Ishikawa (cell line): ENCODE measurements at regions not wholly inside any gene's neighbourhood (a gene's known extent, or its start where the extent isn't known, plus 50 kb on each side); places are given as distances from the start of the nearest gene placed in this dataset.

Experiments used
- CEBPB ChIP-seq: IDR thresholded peaks from 2 replicates; pipeline ENCODE4 v1.6.1; 2012
- CREB1 ChIP-seq: IDR thresholded peaks from 2 replicates; pipeline ENCODE4 v1.6.1; 2012; ENCODE audit warnings: low read depth
- EGR1 ChIP-seq: IDR thresholded peaks from 2 replicates; pipeline ENCODE4 v1.6.1; 2012
- EP300 ChIP-seq: IDR thresholded peaks from 2 replicates; pipeline ENCODE4 v1.6.1; 2012; ENCODE audit warnings: borderline replicate concordance
- FOXM1 ChIP-seq: IDR thresholded peaks from 2 replicates; pipeline ENCODE4 v1.6.1; 2012; ENCODE audit warnings: low read depth, borderline replicate concordance
- NFIC ChIP-seq: IDR thresholded peaks from 2 replicates; pipeline ENCODE4 v1.6.1; 2012
- RAD21 ChIP-seq: IDR thresholded peaks from 2 replicates; pipeline ENCODE4 v1.6.1; 2012; ENCODE audit warnings: low read depth
- TAF1 ChIP-seq: IDR thresholded peaks from 2 replicates; pipeline ENCODE4 v1.6.1; 2012; ENCODE audit warnings: low read depth, mild to moderate bottlenecking
- TCF12 ChIP-seq: IDR thresholded peaks from 2 replicates; pipeline ENCODE4 v1.6.1; 2012; ENCODE audit warnings: low read depth
- TEAD4 ChIP-seq: IDR thresholded peaks from 2 replicates; pipeline ENCODE4 v1.6.1; 2012
- YY1 ChIP-seq: IDR thresholded peaks from 2 replicates; pipeline ENCODE4 v1.6.1; 2012; ENCODE audit warnings: low read depth
- ZBTB7A ChIP-seq: IDR thresholded peaks from 2 replicates; pipeline ENCODE4 v1.6.1; 2012; ENCODE audit warnings: low read depth
- TF ChIP-seq, protein P1 (sequence below): IDR thresholded peaks from 2 replicates; pipeline ENCODE4 v1.6.1; 2012
- TF ChIP-seq, protein P2 (sequence below): IDR thresholded peaks from 2 replicates; pipeline ENCODE4 v1.6.1; 2012; ENCODE audit warnings: low read depth, mild to moderate bottlenecking
- TF ChIP-seq, protein P3 (sequence below): IDR thresholded peaks from 2 replicates; pipeline ENCODE4 v1.6.1; 2012

DNA sequence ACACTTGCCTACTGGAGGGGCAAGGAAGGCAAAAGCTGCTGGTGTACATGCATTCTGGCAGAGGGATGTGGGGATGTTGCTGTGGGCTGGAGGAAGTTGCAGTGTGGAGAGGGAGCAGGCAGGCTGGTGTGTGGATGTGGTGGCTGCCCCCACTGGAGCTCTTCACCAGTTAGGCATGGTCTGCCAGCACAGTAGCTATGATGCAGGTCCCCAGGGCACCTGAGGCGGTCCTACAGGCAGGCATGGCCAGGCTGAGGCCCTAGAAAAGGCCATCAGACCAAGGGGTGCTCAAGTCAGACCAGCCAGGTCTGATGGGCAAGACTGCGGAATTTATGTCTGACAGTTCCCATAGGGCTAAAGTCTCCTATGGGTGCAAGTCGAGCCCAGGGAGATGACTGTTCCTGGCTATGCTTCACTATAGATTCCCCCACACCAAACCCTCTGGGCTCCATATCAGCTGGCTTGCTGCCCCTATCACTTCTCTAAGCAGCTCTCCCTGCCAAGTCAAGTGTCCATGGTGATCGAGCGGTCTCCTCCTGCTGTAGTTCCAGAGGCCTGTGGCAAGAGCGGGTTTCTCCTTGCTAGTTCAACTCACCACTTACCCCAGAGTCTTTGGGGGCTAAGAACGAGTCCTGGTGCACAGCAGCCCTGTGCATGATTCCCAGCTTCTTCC is 473.1 kb downstream of the TDRD3 start:
- TF ChIP-seq RAD21: no peak
- no peak for TF ChIP-seq TEAD4

DNA sequence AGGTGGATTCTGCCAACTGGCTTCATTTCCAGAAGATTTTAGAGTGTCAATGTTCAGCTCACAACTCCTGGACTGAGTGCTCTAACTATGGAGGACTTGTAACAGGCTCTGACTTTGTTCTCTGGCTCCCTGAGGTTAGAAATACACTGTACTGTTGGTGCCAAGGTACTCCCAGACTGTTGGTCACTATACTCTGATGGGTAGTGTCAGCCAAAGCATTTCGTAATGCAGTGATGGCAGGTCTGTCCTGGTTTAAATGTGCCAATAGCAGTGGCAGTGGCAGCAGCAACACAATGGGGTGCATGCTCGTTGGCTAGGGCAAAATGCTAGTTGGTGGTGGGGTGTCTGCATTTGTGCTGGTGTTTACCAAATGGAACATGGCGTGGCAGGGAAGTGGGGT is 472.2 kb downstream of the TDRD3 start:
- TF ChIP-seq FOXM1 (no peak), RAD21 (no peak), TAF1 (no peak), ZBTB7A (no peak), CEBPB (no peak), EP300 (no peak), TEAD4 (no peak), EGR1 (no peak), YY1 (no peak), NFIC (no peak), CREB1 (no peak), TCF12 (no peak)
- TF ChIP-seq, protein P1, sequence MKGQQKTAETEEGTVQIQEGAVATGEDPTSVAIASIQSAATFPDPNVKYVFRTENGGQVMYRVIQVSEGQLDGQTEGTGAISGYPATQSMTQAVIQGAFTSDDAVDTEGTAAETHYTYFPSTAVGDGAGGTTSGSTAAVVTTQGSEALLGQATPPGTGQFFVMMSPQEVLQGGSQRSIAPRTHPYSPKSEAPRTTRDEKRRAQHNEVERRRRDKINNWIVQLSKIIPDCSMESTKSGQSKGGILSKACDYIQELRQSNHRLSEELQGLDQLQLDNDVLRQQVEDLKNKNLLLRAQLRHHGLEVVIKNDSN: no peak
- TF ChIP-seq, protein P2, sequence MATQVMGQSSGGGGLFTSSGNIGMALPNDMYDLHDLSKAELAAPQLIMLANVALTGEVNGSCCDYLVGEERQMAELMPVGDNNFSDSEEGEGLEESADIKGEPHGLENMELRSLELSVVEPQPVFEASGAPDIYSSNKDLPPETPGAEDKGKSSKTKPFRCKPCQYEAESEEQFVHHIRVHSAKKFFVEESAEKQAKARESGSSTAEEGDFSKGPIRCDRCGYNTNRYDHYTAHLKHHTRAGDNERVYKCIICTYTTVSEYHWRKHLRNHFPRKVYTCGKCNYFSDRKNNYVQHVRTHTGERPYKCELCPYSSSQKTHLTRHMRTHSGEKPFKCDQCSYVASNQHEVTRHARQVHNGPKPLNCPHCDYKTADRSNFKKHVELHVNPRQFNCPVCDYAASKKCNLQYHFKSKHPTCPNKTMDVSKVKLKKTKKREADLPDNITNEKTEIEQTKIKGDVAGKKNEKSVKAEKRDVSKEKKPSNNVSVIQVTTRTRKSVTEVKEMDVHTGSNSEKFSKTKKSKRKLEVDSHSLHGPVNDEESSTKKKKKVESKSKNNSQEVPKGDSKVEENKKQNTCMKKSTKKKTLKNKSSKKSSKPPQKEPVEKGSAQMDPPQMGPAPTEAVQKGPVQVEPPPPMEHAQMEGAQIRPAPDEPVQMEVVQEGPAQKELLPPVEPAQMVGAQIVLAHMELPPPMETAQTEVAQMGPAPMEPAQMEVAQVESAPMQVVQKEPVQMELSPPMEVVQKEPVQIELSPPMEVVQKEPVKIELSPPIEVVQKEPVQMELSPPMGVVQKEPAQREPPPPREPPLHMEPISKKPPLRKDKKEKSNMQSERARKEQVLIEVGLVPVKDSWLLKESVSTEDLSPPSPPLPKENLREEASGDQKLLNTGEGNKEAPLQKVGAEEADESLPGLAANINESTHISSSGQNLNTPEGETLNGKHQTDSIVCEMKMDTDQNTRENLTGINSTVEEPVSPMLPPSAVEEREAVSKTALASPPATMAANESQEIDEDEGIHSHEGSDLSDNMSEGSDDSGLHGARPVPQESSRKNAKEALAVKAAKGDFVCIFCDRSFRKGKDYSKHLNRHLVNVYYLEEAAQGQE: no peak
- TF ChIP-seq, protein P3, sequence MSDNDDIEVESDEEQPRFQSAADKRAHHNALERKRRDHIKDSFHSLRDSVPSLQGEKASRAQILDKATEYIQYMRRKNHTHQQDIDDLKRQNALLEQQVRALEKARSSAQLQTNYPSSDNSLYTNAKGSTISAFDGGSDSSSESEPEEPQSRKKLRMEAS: no peak

DNA sequence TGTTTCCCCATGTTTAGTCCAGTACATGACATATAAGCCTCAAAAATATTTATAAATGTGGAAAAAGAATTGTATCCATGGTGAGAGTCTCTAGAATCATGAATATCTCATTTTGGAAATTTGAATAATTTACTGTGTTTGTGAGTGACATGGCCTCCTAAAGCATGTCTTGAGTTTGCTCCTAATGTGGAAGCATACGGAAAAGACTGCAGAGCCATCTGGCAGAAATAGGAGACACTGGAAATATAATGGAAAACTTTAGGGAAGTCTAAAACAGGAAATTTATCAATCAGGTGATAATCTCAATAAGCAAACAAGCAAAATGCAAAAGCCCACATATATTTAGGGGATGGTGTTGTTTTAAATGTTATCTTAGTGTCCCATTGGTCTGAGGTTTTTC is 465.0 kb downstream of the TDRD3 start:
- TF ChIP-seq, protein P1: no peak
- TF ChIP-seq EGR1: no peak

DNA sequence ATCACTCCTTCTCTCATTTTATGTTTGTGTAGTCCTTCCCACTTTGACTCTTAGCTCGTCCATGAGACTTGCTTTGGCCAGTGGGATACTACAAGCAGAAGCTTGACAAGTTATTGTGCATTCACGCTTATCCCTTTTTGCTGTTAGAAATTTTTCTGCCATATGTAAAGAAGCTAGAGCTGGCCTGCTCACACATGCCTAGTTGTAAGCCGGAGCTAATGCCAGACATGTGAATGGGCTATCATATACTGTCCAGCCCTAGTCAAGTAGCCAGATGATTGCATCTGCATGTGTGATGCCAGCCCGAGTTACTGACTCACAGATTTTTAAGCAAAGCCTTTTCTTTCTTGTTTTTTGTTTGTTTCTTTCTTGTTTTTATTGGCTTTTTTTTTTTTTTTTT is 460.7 kb downstream of the TDRD3 start:
- TF ChIP-seq ZBTB7A (no peak), EP300 (no peak)
- TF ChIP-seq, protein P2: no peak
- TF ChIP-seq, protein P3: no peak

DNA sequence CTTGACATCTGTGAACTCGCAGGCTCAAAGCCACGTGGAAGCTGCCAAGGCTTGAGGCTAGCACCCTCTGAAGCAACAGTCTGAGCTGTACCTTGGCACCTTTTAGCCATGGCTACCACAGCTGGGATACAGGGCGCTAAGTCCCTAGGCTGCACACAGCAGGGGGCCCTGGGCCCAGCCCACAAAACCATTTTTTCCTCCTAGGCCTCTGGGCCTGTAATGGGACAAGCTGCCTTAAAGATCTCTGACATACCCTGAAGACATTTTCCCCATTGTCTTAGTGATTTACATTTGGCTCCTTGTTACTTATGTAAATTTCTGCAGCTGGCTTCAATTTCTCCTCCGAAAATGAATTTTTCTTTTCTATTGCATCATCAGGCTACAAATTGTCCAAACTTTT is 455.9 kb downstream of the TDRD3 start:
- TF ChIP-seq TEAD4 (no peak), NFIC (no peak), EP300 (no peak), EGR1 (no peak), RAD21 (no peak), CREB1 (no peak), TAF1 (no peak), CEBPB (no peak), TCF12 (no peak), FOXM1 (no peak), ZBTB7A (no peak), YY1 (no peak)
- TF ChIP-seq, protein P3: no peak
- TF ChIP-seq, protein P2: no peak
- TF ChIP-seq, protein P1: no peak
